ENCODE measurements at regions not wholly inside any gene's neighbourhood (a gene's known extent, or its start where the extent isn't known, plus 50 kb on each side); places are given as distances from the start of the nearest gene placed in this dataset.

DNA sequence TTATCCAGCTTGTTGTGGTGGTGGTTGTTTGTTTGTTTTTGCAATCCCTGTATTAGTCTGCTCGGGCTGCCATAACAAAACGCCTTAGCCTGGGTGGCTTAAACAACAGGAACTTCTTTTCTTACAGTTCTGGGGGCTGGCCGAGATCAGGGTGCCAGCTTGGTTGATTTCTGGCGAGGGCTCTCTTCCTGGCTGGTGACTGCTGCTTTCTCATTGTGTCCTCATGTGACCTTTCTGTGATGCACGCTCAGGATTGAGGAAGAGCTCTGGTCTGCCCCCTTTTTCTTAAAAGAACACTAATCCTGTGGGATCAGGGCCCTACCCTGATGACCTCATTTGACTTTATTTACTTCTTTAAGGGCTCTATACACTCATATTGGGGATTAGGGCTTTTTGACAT lies 107.1 kb upstream of the NRP1 start:
- no peak for DNase-seq

- DNase-seq, result no peak
These were observed 100.5 kb upstream of the NRP1 start for GRCh38 chr10:33434933-33435332.

DNA sequence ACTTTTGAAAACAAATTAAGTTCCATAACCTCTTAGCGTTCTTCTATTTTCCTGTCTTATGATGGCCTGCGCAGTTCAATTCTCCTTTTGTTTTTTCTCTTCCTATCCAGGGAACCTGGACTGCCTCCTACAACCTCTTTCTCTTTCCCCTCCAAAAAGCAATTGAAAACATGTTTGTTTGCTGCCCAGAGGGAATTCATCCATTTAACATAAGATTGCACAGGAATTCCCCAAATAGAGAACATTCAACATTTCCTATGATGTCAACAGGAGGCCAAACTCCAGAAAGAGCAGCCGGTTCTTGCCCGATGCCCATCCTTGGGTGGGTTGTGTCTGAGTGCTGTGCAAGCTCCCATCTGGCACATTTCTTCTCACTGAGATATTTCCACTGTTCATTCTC lies 94.2 kb upstream of the NRP1 start:
- DNase-seq, result no peak

- no peak for DNase-seq
These were observed 88.7 kb upstream of the NRP1 start for GRCh38 chr10:33423154-33423529.

DNA sequence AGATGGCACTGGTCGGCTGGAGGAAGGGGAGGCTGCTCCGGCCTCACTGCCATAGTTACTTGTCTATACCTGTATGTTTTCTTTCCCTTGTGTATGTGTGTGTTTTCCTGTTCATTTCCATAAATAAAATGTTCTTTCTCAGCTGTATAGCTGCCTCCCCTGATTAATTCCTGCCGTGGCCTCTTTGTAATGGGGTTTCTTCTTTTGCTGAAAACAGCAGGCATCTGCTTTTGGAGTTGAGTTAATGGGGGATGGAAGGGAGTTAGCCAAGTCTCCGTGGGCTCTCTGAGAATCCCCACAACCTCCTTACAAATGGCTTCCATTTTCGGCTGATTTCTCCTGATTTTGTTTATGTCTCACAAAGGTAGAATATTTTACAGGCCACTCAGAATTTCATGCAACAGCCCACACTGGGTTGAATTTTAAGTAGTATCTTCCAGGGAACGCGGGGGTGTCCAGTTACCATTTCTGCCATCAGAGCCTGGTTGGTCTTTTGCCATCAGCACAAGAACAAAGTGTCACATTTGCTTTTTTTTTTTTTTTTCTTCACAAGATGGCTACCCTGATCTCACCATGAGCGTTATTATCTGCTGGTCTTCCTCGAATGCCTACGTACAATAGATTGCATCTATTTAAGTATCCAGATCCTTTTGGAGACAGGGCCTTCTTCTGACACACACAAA lies 88.1 kb upstream of the NRP1 start:
- no peak for DNase-seq

- DNase-seq, result no peak
These were observed 87.5 kb upstream of the NRP1 start for GRCh38 chr10:33421789-33422462.

DNA sequence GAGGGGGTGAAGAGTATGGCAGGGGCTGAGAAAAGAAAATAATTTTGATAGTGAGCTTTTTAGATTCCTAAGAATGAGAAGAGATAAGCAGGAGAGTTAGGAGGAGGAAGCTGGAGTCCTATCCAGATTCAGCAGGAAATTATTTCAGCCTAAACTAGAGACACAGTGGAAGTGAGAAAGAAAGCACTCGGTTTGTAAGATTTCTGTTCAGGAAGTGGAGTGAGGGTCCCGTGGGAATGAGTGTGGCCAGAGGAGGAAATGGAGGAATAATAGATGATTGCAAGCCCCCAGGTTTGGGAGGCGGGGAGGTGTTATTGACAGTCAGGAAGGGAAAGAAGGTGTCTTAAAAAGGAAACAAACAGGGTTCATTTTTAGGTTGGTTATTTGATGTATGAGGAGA lies 84.8 kb upstream of the NRP1 start:
- no peak for DNase-seq

DNA sequence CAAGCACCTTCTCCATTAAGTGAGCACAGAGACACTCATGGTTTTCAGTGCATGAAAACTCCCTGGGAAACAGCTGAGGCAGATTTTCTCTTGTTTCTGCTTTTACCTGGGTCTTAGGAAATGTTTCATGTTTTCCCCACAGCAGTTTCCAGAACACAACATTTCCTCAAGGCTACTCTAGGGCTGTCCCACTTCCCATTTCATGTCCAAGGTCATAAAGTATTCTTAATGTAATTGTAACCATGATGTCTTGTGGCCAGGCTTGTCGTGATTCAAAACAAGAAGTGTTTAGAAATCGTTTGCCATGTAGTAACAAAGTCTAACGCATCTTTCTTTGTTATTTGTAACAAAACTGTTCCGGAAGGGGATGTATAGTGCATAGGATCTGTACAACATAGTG lies 83.8 kb upstream of the NRP1 start:
- DNase-seq, result no peak

DNA sequence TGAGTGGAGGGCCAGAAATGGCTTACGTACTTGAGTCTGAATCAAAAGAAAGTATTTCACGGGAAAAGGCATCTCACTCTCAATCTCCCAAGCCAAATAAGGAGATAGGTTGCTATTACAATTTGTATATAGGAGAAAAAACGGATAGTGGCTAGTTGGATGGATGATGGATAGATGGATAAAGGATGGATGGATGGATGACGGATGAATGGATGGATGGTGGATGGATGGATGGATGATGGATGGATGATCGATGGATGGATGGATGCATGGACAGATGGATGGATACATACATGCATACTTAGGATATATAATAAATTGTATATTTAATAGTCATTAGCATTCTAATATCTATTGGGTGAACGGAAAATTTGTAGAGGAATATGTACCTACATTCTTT lies 82.2 kb upstream of the NRP1 start:
- no peak for DNase-seq

DNA sequence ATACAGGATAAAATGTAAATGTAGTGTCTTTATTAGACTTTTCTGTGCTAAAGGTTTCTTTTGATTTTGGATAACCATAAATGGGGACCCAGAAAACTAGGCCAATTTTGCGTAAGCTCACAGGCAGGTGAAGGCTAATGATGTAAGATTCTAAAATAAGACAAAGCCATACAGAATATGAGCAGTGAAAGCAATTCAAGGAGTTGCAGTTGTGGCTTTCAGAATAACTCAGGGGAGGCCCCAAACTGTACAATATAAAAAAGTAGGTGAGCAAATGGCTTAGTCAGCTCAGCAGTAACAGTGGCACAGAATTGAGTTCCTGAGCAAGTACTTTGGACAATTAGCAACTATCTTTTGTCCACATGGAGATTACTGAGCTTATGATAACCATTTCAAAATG lies 81.7 kb upstream of the NRP1 start:
- no peak for DNase-seq

DNA sequence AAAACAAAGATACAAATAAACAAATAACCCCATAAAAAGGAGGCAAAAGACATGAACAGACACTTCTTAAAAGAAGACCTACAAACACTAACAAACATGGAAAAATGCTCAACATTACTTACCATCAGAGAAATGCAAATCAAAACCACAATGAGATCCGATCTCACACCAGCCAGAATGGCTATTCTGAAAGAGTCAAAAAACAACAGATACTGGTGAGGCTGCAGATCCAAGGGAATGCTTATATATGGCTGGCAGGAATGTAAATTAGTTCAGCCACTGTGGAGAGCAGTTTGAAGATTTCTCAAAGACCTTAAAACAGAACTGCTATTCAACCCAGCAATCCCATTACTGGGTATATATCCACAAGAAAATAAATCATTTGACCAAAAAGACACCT lies 80.4 kb upstream of the NRP1 start:
- no peak for DNase-seq

- DNase-seq, result peak; percentile 20
These were observed 78.3 kb upstream of the NRP1 start for GRCh38 chr10:33412653-33413361.

- DNase-seq, result no peak
These were observed 77.8 kb upstream of the NRP1 start for GRCh38 chr10:33412241-33412640.

- DNase-seq, result no peak
These were observed 76.4 kb upstream of the NRP1 start for GRCh38 chr10:33410860-33411234.

DNA sequence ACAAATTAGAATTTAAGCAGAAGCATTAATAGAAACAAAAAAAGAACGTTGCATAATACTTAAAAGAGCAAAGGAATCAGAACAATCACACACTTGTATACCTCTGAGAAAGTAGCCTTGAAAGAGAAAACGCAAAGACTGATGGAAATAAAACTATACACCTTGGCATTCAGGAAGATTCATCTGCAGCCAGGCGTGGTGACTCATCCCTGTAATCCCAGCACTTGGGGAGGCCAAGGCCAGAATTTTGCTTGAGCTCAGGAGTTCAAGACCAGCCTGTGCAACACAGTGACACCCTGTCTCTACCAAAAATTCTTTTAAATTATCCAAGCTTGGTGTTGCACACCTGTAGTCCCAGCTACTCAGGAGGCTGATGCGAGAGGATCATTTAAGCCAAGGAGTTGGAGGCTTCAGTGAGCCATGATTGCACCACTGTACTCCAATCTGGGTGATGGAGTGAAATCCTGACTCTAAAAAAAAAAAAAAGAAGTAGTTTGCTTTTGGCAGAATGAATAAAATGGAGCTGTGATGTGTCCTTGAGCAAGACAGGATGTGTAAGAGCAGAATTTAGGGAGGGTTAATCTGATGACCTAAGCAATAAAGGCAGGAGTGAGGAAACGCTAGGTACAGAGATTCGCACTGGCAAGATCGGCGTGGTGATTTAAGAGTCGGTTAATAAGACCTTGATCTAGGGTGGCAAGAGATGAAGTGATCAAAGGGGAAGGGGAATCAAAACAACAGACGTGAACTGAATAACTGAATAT lies 75.8 kb upstream of the NRP1 start:
- DNase-seq, result no peak

DNA sequence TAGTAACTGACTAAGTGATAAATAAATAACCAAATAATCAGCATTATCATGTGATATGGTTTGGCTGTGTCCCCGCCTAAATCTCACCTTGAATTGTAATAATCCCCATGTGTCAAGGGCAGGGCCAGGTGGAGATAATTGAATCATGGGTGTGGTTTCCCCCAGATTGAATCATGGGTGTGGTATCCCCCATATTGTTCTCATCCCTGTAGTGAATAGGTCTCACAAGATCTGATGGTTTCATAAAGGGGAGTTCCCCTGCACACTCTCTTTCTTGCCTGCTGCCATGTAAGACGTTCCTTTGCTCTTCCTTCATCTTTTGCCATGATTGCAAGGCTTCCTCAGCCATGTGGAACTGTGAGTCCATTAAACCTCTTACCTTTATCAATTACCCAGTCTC lies 72.1 kb upstream of the NRP1 start:
- no peak for DNase-seq

DNA sequence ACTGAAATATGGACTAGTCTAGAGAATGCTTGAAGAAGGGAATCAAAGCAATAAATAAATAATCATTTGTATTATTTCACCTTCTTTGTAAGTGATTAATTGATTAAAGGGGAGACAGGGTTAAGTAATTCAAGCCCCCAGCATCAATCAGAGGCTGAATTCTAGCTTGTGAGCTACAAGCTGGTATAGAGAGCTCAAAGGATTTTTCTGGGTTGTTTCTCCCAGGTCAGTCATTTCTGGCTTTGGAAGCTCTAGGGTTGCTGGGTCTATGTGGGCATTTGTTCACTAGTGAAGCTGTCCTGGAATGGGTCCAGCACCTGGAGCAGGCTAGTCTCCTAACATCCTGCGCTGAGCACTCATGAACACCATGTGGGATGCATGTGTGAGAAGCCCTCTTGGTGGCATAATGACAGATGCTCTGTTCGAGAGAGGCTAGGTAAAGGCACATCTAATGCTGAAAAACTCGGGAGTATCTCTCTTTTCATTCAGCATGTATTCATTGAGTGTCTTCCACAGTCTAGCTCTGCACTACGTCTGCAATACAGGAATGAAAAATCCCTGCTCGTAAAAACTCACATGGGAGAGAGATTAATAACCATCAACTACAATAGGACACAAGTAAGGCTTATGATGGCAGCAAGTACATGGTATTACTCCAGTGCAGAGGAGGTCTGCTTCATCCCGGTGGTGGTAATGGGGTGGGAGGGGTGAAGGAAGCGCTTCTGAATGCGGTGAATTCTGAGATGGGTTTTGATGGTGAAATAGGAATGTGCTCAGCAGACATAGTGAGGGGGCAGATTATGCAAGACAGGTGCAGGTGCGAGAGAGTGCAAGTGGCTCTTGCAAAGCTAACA lies 68.0 kb upstream of the NRP1 start:
- no peak for DNase-seq

DNA sequence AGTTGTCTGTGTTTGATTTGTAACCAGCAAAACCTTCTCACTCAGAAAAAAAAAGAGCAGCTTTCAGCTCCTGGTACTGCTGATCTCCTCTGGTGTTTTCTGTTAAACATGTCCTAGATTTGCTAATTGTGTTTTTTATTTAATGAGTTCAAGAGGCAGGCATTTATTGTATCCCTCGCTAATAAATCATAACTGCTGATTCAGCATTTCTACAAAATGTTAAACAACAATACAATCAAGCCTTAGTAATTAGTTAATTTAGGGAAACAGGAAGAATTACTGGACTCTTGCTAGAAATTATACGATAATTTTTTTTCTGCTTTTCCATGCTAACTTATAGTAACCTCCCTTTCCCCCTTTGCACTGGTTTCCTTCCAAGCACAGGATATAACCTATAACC lies 66.8 kb upstream of the NRP1 start:
- DNase-seq, result no peak

GRCh38 chr10:33398796-33399195 lies 64.3 kb upstream of the NRP1 start:
- DNase-seq, result no peak

DNA sequence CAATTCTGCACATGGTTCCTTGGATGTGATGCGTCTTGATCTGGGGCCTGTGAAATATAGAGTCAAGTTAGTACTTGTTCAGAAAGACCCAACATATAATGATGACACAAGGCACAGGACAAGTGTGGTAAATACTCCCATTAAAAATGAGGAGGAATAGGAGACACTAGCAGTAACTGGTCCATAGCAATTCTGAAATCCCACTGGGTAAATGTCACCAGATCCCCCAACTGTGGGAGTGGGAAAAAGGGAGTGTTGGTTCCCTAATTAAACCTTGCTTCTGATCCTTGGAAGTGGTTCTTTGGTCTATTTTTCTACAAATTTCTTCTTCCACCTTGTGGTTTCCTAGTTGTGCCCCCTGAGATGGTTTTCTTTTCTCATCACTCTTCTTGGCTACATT lies 62.5 kb upstream of the NRP1 start:
- no peak for DNase-seq

DNA sequence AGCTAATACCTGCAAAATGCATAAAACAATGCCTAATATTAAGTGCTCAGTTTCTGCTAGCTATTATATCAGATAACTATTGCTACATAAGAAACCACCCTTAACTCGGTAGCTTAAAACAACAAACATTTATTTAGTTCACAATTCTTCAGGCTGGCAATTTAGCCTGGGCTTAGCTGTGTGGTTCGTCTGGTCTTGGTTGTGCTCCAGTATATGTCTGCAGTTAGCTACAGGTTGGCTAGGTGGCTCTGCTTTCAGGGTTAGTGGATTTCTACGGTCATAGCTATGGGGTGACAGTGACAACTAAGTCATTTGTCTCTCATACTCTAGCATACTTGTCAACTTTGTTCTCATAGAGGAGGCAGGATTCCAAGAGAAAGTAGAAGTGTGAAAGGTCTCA lies 61.8 kb upstream of the NRP1 start:
- DNase-seq, result no peak

GRCh38 chr10:33395201-33395600 lies 60.7 kb upstream of the NRP1 start:
- DNase-seq, result no peak

DNA sequence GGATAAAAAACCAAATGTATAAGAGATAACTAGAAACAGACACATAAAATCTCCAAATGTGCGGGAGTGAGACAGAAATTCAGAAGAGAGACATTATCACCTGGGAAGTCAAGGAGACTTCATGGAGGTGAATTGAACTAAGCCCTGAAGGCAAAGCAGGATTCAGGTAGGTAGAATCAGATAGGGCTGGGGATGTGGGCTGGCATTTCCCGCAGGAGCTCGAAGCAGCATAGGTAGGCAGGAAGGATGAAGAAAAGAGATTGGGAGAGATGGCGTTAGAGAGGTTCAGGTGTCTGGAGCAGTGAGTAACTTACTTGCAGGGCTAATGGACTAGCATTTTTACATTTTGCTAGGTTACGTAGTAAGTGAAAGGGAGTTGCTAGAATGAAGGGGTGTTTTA lies 58.2 kb upstream of the NRP1 start:
- no peak for DNase-seq
